ENCODE measurements at regions not wholly inside any gene's neighbourhood (a gene's known extent, or its start where the extent isn't known, plus 50 kb on each side); places are given as distances from the start of the nearest gene placed in this dataset.

GRCh38 chr2:239793086-239793485 lies 232.1 kb downstream of the NDUFA10 start:
- TF ChIP-seq TAF1 (IDR thresholded peaks at IDR 0.05; ENCODE audit: borderline replicate concordance, insufficient read depth, low read length) (no peak), FOXP2 (optimal IDR thresholded peaks at IDR 0.05; ENCODE audit: borderline replicate concordance, extremely low read depth, extremely low read length, insufficient read depth) (no peak), REST (IDR thresholded peaks at IDR 0.05; ENCODE audit: insufficient read depth in 1 of 2, low read depth in 2 of 2, low read length in 2 of 2) (no peak), SIN3A (IDR thresholded peaks at IDR 0.05; ENCODE audit: borderline replicate concordance, insufficient read depth, low read length) (no peak), POLR2AphosphoS5 (IDR thresholded peaks at IDR 0.05; ENCODE audit: low read depth, low read length) (no peak)

- TF ChIP-seq TAF1 (IDR thresholded peaks at IDR 0.05; ENCODE audit: borderline replicate concordance, insufficient read depth, low read length) = no peak
- TF ChIP-seq FOXP2 (optimal IDR thresholded peaks at IDR 0.05; ENCODE audit: borderline replicate concordance, extremely low read depth, extremely low read length, insufficient read depth) = no peak
- no peak for TF ChIP-seq REST (IDR thresholded peaks at IDR 0.05; ENCODE audit: insufficient read depth in 1 of 2, low read depth in 2 of 2, low read length in 2 of 2)
- no peak for TF ChIP-seq POLR2AphosphoS5 (IDR thresholded peaks at IDR 0.05; ENCODE audit: low read depth, low read length)
- no peak for TF ChIP-seq SIN3A (IDR thresholded peaks at IDR 0.05; ENCODE audit: borderline replicate concordance, insufficient read depth, low read length)
Measured at GRCh38 chr2:239792405-239793084, 232.6 kb downstream of the NDUFA10 start.

- TF ChIP-seq FOXP2 (optimal IDR thresholded peaks at IDR 0.05; ENCODE audit: borderline replicate concordance, extremely low read depth, extremely low read length, insufficient read depth) = no peak
- TF ChIP-seq REST (IDR thresholded peaks at IDR 0.05; ENCODE audit: insufficient read depth in 1 of 2, low read depth in 2 of 2, low read length in 2 of 2) = no peak
Measured at GRCh38 chr2:239791526-239792404, 233.4 kb downstream of the NDUFA10 start.

GRCh38 chr2:239790721-239791120 lies 234.4 kb downstream of the NDUFA10 start:
- no peak for TF ChIP-seq POLR2AphosphoS5 (IDR thresholded peaks at IDR 0.05; ENCODE audit: low read depth, low read length)
- no peak for TF ChIP-seq SIN3A (IDR thresholded peaks at IDR 0.05; ENCODE audit: borderline replicate concordance, insufficient read depth, low read length)
- TF ChIP-seq FOXP2 (optimal IDR thresholded peaks at IDR 0.05; ENCODE audit: borderline replicate concordance, extremely low read depth, extremely low read length, insufficient read depth) = no peak
- TF ChIP-seq REST (IDR thresholded peaks at IDR 0.05; ENCODE audit: insufficient read depth in 1 of 2, low read depth in 2 of 2, low read length in 2 of 2) = no peak
- TF ChIP-seq TAF1 (IDR thresholded peaks at IDR 0.05; ENCODE audit: borderline replicate concordance, insufficient read depth, low read length) = no peak
